ENCODE measurements at regions not wholly inside any gene's neighbourhood (a gene's known extent, or its start where the extent isn't known, plus 50 kb on each side); places are given as distances from the start of the nearest gene placed in this dataset.

GRCh38 chr3:167012691-167013090, 367.4 kb downstream of the ZBBX start:
- ChIA-PET CTCF (no interaction called here), POLR2A (no interaction called here)
- no peak for TF ChIP-seq FOXJ3 (CRISPR knock-in tag; IDR thresholded peaks at IDR 0.05)
- H3K9me2 ChIP-seq = no peaks in the 10 kb centered on the region
- H3F3A ChIP-seq (replicated peaks; ENCODE audit: insufficient read depth) = no peaks in the 10 kb centered on the region
- H3K4me3 ChIP-seq (ENCODE audit: low read depth in 2 of 2, low read length in 1 of 2) = no peak overlapping the region
- H3K79me2 ChIP-seq (ENCODE audit: insufficient read depth) = no peaks in the 10 kb centered on the region
- no peak overlapping the region for H3K4me2 ChIP-seq
- no peaks in the 10 kb centered on the region for H3K9me3 ChIP-seq
- no peaks in the 10 kb centered on the region for H3K4me1 ChIP-seq (ENCODE audit: control insufficient read depth in 1 of 2, insufficient read depth in 2 of 2, low read depth in 1 of 2, low read length in 1 of 2)
- H3K36me3 ChIP-seq (replicated peaks in 1 of 2; ENCODE audit: control insufficient read depth in 1 of 2, insufficient read depth in 2 of 2, low read length in 1 of 2) = no peaks in the 10 kb centered on the region
- H2AFZ ChIP-seq (ENCODE audit: low read depth) = no peak overlapping the region
- no peak for DNase-seq
- H4K20me1 ChIP-seq (ENCODE audit: insufficient read depth) = no peaks in the 10 kb centered on the region
- WGBS (ENCODE audit: low lambda C conversion rate) = 3% methylated on average over 1 of the region's 1 CpG
- no peak overlapping the region for H3K27ac ChIP-seq (ENCODE audit: low read depth in 2 of 2, low read length in 1 of 2)
- no peak overlapping the region for H3K9ac ChIP-seq
- H3K27me3 ChIP-seq (ENCODE audit: insufficient read depth) = no peaks in the 10 kb centered on the region

GRCh38 chr3:167008791-167009190, 371.3 kb downstream of the ZBBX start:
- Histone ChIP-seq H3K4me1 (ENCODE audit: control insufficient read depth in 1 of 2, insufficient read depth in 2 of 2, low read depth in 1 of 2, low read length in 1 of 2) (no peaks in the 10 kb centered on the region), H3K27ac (ENCODE audit: low read depth in 2 of 2, low read length in 1 of 2) (no peak overlapping the region), H3K9ac (no peak overlapping the region), H3K79me2 (ENCODE audit: insufficient read depth) (no peaks in the 10 kb centered on the region), H3K4me2 (no peak overlapping the region), H3F3A (replicated peaks; ENCODE audit: insufficient read depth) (no peaks in the 10 kb centered on the region), H4K20me1 (ENCODE audit: insufficient read depth) (no peaks in the 10 kb centered on the region), H3K36me3 (replicated peaks in 1 of 2; ENCODE audit: control insufficient read depth in 1 of 2, insufficient read depth in 2 of 2, low read length in 1 of 2) (no peaks in the 10 kb centered on the region), H3K9me2 (no peaks in the 10 kb centered on the region), H2AFZ (ENCODE audit: low read depth) (no peak overlapping the region), H3K4me3 (ENCODE audit: low read depth in 2 of 2, low read length in 1 of 2) (no peak overlapping the region), H3K27me3 (ENCODE audit: insufficient read depth) (no peaks in the 10 kb centered on the region), H3K9me3 (no peaks in the 10 kb centered on the region)
- TF ChIP-seq RCOR1 (IDR thresholded peaks at IDR 0.05; ENCODE audit: low read length) (no peak), USF2 (IDR thresholded peaks at IDR 0.05; ENCODE audit: borderline replicate concordance, low read depth, low read length) (no peak), MEF2A (IDR thresholded peaks at IDR 0.05; ENCODE audit: borderline replicate concordance, low read depth) (no peak), SMC3 (IDR thresholded peaks at IDR 0.05; ENCODE audit: low read depth, low read length) (no peak), NRF1 (IDR thresholded peaks at IDR 0.05; ENCODE audit: low read depth, low read length) (no peak), TAF1 (IDR thresholded peaks at IDR 0.05; ENCODE audit: borderline replicate concordance, low read depth, low read length) (no peak), ELF1 (IDR thresholded peaks at IDR 0.05) (no peak), RFX5 (IDR thresholded peaks at IDR 0.05; ENCODE audit: low read length) (no peak), REST (IDR thresholded peaks at IDR 0.05; ENCODE audit: low read depth, low read length) (no peak), GATA2 (CRISPR knock-in tag; IDR thresholded peaks at IDR 0.05) (no peak), FOSL2 (IDR thresholded peaks at IDR 0.05; ENCODE audit: borderline replicate concordance, low read depth) (no peak), SIN3A (IDR thresholded peaks at IDR 0.05; ENCODE audit: borderline replicate concordance, low read depth, low read length) (no peak), TCF12 (IDR thresholded peaks at IDR 0.05) (no peak), RXRA (IDR thresholded peaks at IDR 0.05; ENCODE audit: borderline replicate concordance, low read depth) (no peak)
- DNase-seq = no peak
- POLR2A ChIA-PET = no interaction called here
- CTCF ChIA-PET = no interaction called here
